ENCODE measurements at regions not wholly inside any gene's neighbourhood (a gene's known extent, or its start where the extent isn't known, plus 50 kb on each side); places are given as distances from the start of the nearest gene placed in this dataset.

DNA sequence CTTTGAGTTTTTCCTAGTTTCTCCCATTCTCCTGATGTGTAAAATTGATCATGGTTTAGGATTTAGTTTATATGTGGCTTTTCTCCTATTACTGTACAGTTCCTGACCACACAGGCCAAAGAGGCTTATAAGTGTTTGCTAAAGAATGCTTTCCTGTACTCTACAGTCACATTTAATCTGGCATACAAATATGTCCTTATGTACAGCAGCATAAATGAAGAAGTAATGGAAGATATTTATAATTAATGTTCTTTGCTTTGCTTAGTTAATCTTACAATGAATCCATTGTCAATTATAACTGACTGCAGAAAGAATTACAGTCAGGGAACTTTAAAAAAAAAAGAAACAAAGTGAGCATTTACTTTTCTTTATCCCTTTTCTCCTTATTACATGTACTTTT lies 293.9 kb downstream of the KCNC2 start:
- no peak for DNase-seq

DNA sequence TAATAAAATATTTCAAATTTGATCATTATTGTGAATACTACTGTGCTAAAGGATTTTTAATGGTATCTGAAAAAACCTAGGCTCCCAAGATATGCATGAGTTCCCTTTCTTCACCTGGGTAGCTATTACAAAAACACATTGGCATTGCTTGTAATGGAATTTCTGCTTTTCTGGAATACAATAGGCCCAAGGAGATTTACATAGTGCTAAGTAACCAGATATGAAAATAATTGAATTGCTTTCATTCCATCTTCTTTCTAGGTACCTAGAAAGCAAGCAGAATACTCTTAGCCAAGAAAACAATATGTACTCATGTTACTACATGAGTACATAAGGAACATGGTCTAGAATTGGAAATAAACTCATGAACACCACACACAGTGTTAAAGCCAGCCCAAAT lies 291.9 kb downstream of the KCNC2 start:
- DNase-seq, result no peak

DNA sequence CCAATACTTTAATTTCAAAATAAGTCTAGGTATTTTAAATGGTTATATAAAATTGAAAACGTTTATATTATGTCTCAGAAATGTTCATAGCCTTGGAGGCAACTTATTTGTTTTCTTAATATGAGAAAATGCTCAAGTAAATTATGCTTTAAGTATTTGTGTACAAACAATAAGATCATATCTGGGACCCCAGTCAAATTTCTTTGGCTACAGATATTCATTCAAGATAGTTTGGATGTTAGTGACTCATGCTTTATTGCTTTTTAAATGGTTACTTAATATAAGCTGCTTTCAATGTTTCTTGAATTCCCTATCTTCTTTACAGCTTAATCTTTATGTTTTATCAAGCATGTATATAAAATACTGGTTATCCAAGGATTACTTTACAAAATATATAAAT lies 291.3 kb downstream of the KCNC2 start:
- no peak for DNase-seq

DNA sequence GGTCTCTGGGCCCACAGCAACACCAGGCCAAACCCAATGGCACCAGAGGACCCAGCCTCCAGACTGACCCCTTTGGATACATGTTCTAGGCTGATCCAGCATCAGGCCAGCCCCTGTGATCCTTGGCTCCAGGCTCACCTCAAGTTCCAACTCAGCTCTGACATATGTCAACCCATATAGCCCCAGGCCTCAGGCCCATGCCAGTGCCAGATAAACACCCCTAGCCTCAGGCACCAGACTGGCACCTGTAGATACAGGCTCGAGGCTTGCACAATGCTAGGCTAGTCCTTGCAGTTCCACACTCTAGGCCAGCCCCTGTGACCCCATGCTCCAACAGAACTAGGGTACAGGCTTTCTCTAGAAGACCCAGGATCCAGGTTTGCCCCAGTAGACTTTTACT lies 287.5 kb downstream of the KCNC2 start:
- no peak for DNase-seq

DNA sequence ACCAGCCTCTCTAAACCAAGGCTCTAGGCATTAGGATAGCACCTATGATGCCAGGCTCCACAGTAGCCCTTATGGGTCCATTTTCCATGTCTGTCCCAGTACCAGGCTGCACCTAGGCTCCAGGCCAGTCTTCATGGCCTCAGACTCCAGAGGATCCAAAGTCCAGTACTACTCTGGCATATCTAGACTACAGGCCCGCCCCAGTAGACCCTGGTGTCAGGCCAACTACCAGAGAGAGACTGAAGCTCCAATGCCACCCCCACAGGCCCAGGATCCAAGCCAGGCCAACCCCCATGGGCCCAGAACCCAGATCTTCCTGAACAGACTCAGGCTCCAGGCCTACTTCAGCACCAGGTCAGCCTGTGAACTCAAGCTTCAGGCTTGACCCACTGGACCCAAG lies 287.0 kb downstream of the KCNC2 start:
- no peak for DNase-seq

DNA sequence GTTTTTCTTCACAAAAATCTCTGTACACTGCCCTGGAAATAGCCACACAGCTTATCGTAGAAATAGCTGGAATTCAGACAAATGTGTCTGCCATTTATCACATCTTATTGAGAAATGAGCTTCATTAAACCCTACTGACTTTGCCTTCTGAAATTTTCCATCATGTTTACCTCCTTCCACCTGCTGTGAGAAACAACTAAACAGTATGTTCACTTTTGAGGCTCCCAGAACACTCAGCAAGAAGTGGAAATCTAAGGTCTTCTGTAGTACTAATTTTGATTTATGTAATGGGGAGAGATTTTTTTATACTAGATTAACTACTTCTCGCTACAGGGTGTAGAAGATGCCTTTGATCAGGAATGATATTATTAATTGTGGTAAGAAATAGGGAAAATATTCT lies 268.0 kb downstream of the KCNC2 start:
- no peak for DNase-seq

DNA sequence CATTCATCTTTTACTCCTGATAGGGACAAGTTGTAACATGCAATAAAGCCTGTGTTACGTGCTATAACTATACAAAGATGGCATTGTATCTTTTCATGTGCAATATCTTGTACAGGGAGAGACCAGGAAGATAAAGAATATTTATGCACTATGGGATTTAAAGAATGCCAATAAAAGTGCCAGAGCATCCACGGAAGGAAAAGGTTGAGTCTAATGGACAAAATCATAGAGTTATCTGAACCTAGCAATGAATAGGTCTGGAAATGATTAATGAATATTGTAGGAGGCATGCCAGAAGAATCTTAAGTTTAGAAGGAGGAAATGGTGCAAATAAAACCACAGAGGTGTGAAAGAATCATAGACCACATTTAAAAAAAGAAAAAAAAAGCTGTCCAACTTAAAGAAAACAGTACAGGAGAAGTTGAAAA lies 263.9 kb downstream of the KCNC2 start:
- no peak for DNase-seq

DNA sequence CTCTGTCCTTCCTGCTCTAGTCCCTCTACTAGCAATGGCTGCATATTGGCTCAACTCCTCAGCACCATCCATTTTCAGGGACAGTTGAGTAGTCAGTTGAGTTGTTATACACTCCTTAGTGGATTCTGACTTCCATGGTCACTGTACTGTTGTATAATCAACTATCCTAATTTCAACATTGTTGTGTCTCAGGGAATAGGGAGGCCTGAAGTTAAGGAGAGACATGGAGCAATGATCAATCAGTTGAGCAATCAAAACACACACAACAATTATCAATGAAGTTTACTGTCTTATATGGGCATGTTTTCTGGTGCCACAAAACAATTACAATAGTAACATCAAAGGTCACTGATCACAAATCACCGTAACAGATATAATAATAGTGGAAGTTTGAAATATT lies 255.9 kb downstream of the KCNC2 start:
- no peak for DNase-seq

DNA sequence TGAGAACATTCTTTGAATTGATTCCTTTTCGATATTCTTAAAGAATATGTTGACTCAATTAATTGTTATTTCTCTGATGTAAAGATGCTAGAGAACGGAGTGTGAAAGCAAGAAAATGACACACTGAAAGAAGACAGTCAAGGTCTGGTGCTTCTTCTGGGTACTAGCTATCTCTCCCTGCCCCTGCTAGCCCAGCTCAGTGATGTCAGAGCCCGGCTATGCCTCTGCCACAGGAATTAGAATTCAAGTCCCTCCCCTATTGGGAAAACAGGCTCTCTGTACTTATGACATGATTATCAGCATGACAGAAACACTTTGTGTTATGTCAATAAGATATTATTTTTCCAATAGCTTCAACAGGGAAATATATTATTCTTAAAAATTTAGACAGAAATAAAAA lies 252.4 kb downstream of the KCNC2 start:
- no peak for DNase-seq

DNA sequence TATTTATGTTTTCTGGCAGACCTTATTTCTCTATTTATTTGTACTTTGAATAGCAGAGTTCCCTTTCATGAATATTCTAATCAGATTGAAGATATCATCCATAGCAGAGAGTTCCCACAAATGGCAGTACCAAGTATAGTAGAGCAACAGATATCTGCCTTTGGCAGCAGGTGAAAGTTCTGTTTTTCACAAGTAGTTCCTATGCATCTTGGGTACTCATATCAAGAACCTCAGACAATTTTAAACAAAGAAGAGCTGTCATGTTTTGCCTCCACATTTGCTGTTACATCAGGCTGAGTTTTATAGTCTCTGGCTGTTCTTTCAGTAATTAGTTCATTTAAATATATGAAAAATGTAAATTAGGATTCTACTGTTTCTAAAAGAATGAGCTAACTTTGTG lies 252.0 kb downstream of the KCNC2 start:
- no peak for DNase-seq

DNA sequence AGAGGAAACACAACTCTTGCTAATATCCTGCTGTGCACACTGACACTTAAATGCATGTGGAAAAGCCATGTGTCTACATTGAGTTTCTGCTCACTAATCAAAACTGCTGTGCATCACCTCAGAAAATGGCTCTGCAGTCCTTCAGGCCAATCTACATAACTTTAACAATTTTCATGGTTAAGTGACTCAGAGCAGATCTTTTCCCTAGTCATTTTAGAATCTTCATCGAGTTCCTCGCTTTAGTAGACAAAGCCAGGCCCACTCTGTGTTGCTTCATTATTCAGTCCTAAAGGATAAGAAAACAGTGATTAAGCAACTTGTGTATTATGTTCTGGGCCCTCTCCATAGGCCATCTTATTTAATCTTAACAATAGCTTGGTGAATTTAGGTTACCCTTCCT lies 250.0 kb downstream of the KCNC2 start:
- DNase-seq, result no peak

DNA sequence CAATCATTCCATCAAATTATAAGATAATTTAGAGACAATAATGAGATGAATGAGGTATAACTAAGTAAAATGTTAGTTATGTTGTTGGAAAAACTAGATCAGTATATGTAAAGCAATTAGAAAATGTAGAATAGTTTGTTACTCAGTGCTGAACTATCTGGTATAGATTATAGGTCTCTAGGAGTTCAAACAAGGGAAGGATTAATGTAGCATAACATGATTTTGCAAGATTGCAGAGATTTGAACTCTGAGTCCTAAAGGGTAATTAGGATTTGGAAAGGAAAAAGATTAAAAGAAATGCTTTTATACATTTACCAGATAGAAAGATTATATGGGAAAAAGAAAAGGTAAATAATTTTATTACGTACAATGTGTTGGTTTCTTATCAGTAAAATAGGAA lies 246.3 kb downstream of the KCNC2 start:
- DNase-seq, result no peak

DNA sequence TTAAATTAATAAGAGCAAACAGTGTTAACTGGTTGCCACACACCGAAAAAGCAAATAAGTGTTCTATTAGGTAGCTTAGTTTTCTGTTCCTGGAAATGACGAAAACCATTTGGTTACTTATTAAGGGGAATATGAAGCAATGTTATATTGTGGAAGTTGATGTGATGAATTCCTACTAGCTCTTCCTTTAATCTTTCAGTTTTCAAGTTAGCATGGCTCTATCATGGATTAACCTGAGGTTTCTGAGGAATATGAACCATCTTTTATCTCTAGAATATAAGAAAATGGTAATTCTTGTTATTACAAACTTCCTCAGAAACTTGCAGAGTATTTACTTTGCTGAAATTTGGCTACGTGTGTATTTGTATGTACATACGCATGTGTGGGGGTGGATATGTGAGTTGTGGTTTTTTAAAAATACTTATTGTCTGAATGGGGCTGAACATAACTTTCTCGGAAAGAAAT lies 245.7 kb downstream of the KCNC2 start:
- DNase-seq, result no peak

DNA sequence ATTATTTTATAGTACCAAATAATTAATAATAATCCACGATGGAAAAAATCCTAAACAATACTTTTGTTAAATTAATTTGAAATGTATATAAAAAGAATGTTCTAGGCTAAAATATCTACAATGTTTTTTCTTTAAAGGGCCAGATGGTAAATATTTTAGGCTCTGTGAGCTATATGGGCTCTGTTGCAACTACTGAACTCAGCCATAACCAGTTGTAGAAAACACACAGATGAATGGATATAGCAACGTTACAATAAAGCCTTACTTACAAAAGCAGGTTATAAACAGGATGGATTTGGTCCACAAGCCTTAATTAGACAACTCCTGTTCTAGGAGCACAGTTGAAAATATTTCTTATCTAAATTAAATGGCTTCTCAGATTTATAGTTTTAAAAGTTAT lies 245.2 kb downstream of the KCNC2 start:
- no peak for DNase-seq

DNA sequence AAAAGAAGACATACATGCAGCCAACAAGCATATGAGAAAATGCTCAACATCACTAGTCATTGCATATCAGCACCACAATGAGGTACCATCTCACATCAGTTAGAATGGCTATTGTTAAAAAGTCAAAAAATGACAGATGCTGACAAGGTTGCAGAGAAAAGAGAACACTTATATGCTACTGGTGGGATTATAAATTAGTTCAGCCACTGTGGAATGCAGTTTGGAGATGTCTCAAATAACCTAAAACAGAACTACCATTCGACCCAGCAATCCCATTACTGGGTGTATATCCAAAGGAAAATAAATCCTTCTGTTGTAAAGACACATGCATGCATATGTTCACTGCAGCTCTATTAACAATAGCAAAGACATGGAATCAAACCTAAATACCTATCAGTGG lies 238.4 kb downstream of the KCNC2 start:
- no peak for DNase-seq

DNA sequence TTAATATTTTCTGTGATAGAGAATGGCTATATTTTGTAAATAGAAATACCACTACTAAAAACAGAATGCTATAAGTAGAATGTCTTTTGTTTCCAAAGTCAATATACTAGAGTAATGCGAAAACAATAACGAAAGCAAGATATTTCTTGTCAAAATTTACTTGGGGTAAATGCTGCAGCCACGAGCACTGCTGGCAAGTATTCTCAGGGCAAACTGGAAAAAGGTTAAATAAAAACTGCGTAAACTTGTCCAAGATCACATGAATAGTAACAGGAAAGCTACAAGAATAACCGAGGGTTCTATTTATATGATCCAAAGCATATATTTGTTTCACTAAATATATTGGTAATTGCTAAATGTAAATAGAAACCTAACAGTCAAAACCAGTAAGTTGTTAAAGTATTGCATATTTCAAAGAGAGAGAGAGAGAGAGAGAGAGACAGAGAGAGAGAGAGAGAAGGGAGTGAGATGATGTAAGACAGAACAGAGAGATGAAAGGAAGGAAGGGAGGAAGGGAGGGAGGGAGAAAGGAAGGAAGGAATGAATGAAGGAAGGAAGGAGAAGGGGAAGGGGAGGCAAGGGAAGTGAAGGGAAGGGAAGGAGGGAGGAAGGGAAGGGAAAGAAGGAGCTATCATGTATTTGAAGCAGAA lies 231.7 kb downstream of the KCNC2 start:
- no peak for DNase-seq

DNA sequence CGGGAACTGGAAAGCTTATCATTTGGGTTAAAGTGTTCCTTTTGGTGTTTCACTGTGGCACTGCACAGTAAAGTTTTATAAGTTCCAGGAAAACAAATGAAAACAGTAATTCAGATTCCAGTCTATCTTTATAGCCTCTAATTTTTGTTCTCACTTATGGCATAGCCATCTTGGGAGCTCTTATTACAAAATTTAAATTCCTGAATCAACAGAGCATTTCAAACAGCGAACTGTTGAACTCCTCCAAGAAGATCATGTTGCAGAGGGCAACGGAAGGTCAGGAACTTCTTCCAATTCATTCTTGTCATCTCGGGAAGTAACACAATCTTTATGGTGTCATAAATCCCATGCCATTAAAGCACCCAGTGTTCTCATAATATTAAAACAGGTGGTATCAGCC lies 229.1 kb downstream of the KCNC2 start:
- no peak for DNase-seq

DNA sequence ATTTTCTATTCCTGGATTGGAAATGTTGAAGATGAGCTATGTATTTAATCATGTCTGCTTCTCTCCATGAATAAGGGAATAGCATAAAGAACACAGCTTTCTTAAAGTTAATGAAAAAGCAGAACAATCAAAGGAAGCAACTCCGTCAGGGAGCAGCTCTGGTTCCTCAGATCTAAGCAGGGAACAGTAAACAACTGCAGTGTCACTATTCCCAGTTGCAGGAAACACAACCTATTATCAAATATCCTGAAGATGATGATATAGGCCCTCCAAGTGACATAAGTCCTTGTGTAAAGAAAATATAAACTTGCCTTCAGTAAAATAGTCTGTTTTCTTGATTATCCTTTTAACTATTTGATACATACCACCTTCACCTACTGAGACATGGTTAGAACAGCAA lies 228.1 kb downstream of the KCNC2 start:
- no peak for DNase-seq

DNA sequence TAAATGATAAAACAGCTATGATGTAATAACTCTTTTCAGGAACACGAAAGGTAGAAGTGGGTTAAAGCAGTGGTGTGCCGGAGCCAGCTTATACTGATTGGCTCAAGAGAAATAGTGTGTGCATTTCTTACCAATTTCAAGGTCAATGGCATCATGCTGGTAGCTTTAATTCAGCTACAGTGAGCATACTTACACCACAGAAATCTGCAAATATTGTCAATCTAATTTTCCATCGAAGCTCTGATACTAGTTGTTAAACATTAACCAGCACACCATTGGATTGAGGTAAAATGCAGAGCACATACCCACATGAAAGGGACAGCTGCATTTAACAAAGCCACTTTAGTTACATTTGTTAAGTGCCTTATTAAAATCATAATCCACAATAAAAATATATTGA lies 225.7 kb downstream of the KCNC2 start:
- DNase-seq, result no peak

DNA sequence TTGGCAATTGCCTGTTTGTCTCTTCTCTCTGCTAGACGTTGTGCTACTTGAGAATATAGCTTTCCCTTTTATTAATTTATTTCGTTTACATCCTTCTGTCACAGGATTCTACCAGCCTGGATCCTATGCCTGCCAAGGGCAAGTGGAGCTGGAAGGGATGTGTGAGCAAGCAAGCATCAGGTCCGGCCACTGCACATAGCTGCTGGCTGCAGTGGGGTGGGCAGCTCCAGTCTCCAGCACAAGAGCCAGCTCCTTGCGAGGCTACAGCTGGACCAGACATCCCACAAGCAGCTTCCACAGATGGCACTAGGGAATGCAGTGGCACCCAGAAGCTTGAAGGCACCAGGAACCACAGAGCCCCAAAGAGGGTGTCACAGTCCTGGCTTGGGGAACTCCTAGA lies 225.0 kb downstream of the KCNC2 start:
- DNase-seq, result no peak

DNA sequence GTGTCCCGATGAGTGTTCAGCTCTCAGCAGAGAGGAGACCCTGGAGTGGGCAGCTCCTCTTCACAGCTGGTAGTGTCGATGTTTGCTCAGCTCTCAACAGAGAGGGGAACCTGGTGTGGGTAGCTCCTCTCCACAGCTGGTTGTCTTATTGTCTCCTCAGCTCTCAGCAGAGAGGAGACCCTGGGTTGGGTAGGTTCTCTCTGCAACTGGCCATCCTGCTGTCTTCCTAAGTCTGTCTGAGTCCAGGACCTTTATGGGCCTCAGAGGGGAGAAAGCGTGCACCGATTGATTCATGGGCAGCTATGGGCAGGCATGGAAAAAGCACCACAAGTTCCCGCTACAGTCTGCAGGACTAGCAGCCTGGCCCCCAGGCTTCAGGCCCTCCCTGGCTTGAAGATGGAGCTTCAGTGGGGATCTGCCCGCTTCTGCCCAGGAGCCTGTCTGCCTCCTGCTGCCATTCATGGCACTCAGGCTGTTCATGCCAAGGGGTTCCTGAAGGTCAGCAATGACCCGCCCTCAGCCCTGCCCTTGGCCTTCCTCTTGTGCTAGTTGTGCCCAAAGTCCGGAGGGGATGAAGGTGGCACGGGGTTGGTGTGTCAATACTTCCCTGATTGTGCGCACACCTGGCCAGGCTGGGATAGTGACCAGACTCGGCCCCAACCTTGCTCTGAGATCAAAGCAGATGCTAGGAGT lies 224.2 kb downstream of the KCNC2 start:
- no peak for DNase-seq

DNA sequence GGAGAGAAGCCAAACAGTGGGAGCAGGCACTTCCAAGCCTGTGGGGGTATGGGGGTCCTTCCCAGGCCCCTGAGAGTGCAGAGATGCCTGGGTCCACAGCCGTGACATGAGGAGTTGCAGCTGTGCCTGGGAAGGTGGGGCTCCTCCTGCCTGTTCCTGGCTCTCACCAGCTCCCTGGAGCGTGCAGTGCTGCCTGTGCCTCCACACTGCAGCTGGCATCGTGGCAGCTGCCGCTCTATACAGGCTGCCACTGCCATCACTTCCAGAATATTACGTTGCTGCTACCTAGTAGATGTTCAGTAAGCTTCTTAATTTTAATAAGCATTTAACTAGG lies 223.7 kb downstream of the KCNC2 start:
- DNase-seq, result no peak

DNA sequence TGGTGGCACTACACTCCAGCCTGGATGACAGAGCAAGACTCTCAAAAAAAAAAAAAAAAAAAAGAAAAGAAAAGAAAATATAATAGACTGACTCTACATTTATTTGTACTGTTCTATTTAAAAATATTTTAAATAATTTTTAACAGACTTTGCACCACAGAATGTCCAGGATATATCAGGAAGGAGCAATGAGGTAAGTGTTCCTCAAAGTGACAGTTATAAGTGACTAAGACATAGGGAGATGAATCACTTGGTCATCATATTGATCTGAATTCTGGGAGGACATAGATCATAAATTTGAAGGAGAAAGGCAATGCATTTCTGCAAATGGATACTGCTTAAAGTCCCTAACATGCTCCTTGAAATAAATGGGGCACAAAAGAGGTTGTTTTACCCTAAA lies 221.5 kb downstream of the KCNC2 start:
- no peak for DNase-seq

Data from retina (tissue), 1 donor.